ENCODE measurements at regions not wholly inside any gene's neighbourhood (a gene's known extent, or its start where the extent isn't known, plus 50 kb on each side); places are given as distances from the start of the nearest gene placed in this dataset.

DNA sequence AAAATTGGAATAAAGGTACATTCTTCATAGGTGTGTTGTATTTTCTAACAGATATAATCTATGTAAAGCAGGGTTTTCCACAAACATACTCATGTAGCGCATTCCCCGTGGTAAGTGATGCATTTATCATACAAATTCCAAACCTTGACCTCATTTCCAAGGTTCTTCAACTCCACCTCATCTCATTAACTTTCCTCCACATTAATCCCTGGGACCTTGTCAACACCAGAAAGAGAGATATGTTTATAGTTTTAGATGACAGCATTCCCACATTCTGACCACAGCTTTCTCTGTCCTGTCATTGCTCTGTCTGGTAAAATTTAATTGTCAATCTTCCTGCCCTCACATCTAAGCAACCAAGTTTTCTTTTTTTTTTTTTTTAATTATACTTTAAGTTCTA lies 415.1 kb downstream of the TMEM161B start:
- DNase-seq: no peak

DNA sequence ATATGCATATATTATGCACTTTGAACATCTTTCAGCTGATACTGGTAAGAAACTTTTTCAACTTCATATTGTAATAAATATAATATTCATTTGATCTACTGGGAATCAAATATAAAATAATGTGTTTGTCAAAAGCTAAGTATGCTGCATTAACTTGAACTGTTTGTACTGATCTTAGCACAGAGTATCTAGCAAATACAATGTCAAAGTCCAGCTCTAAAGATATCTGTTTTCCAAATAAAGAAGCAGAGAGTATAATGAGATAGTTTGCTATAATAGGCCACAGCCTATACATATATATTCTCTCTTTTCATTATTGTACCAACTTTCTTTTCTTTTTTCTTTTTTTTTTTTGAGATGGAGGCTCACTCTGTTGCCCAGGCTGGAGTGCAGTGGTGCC lies 417.0 kb downstream of the TMEM161B start:
- DNase-seq: no peak

DNA sequence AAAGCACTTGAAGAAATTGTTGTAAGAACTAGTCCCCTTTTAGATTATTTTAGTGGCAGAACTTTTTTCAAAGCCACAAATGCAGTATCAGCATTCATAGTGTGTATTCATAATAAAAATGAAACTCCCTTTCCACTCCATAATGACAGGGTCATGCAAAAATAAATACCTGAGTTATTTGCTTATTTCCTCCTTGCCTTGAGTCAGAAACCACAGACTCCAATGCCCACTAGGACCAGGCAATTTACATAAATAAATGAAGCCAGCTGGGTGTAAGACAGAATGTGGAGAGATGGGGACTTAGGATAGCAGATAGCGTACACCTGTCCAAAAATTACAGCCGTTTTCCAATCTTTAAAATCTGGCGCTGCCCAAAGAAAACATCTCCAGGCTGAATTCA lies 417.8 kb downstream of the TMEM161B start:
- DNase-seq: no peak

DNA sequence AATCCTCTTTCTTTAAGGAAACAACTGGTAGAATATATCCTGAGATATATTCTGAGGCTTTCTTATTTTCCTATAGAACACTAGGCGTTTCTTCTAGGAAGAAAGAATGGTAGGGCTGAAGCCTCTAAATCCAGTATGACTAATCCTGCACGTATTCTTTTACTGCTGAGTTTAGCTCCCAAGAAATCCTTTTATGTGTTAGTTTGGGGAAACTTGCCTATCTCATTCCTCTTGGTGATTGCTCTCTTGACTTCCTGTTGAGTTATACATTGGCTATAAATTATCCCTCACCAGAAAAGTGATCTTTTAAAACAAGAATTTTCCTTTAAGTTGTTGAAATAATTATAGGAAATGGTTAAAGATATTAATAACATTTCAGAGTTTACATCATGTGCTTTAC lies 422.9 kb downstream of the TMEM161B start:
- no peak for DNase-seq

DNA sequence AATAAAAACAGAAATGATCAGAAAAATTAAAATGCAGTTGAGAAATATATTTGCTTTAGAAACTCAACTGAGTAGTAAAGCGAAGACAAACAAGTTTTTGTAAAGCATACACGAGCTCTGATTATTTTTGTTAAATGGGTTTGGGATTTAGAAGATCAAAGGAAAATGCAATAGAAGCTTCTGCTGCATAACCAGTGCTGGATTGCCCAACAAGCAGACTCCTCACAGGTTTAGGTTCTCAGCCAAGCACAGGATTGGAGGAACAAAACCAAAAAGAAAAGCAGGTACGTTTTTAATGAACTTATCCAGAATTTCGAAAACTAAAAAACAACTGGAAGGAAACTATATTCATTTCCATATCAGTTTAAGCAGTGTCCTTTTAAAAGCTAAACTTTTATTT lies 423.8 kb downstream of the TMEM161B start:
- no peak for DNase-seq

DNA sequence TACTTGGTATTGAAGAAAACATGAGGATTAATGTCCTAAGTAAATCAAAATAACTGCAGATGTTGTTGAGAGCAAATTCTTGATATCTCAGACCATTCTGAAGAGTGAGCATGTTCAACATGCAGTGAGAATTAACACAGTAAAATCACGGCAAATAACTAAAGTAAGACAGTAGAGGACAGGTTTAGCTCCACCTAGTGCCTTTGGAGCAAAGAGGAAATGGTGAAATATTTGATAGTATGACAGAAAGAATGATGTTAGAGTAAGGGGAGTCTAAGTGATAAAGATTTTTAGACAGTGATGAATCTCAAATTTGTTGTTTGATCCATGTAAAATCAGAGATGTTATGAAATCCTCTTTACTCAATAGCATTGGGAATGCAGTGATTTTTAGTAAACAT lies 424.2 kb downstream of the TMEM161B start:
- no peak for DNase-seq

DNA sequence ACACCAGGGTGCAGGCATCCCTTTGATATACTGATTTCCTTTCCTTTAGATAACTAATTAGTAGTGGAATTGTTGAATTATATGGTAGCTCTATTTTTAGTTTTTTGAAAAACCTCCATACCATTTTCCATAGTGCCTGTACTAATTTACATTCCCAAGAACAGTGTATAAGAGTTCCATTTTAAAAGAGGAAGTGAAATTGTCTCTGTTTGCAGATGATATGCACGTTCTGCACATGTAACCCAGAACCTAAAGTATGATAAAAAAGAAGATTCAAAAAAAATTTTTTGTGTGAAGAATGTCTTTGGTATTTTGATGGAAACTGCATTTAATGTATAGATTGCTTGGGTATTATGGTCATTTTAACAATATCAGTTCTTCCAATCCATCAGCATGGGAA lies 424.0 kb upstream of the CCNH start:
- no peak for DNase-seq

DNA sequence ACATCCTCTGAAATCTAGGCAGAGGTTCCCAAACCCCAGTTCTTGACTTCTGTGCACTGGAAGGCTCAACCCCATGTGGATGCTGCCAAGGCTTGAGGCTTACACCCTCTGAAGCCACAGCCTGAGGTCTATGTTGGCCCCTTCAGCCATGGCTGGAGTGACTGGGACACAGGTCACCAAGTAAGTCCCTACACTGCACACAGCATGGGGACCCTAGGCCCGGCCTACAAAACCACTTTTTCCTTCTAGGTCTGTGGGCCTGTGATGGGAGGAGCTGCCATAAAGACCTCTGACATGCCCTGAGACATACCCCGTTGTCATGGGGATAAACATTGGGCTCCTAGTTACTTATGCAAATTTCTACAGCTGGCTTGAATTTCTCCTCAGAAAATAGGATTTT lies 418.8 kb upstream of the CCNH start:
- DNase-seq: no peak

DNA sequence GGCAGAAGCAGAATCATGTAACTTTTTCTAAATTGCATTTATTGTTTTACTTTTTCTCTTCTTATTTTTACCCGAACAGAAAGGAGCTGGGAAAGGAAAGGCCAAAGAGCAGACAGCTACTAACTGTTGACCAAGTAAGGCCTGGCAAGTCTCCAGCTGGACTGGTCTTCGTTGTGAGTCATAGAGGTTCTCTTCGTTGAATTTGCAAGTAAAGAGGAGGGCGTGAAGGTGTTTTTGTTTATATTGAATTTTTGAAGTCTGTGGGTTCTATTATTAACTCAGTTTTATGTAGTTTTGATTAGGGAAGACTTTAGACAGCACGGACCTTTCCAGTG lies 416.5 kb upstream of the CCNH start:
- DNase-seq: no peak

DNA sequence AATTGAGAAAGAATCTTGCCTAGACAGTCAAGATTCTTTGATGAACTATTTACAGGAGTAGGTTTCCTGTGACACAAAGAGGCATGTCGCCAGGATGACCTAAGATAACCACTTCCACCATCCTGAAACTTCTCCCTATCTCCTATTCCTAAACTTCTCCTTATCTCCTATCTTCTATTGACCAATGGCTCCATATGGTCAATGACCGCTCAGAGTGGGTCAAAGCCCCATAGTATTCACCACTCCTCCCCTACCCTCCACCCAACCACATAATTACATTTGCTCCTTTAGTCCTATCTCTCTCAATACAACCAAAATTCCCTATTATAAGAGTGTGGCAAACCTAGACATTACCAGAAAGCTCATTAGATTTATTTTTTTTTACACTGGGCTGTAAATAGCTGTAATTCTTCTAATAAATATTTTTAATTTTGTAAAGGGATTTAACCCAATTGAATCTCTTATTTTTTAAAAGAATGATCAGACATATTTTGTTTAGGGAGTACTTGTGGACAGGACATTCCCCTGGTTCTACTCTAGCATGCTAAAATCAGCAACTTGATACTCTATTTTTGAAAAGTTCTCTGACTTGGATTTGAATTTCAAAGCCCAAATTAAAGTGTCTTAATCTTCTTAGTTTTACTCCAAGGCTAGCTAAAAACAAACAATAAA lies 416.0 kb upstream of the CCNH start:
- no peak for DNase-seq

DNA sequence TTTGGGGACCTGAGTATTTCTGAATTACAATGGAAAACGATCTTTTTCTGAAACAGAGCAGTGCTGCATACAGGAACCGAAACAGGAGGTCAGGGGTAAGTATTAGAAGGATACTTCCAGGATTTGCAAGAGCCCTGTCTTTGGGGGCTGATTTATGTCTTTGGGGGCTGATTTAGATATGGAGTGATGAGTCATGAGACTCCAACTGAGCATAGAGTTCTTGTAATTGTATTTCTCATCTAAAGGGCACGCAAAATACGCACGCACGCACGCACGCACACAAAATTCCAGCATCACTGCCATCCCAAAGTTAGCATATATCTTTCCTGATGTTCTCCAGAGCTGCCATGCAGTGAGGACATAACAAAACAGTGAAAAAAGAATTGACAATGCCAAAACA lies 414.8 kb upstream of the CCNH start:
- DNase-seq: no peak

DNA sequence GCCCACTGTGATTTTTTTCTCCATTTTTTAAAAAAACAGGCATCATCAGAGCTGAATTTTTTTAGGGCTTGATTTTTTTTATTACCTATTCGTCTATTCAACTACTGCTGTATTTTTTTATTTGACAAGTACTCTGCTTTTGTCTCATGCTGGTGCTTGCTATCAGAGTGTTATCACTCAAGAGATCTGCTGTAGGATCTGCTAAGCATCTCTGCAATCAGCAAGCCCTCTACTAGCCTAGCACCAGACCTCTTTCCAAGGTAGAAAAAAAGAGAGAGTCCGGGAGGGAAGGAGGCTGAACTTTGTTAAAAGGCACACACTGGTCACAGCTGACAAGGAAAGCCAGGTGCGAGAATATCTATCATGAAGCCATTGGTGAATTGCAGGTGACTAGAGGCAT lies 413.8 kb upstream of the CCNH start:
- DNase-seq: no peak

DNA sequence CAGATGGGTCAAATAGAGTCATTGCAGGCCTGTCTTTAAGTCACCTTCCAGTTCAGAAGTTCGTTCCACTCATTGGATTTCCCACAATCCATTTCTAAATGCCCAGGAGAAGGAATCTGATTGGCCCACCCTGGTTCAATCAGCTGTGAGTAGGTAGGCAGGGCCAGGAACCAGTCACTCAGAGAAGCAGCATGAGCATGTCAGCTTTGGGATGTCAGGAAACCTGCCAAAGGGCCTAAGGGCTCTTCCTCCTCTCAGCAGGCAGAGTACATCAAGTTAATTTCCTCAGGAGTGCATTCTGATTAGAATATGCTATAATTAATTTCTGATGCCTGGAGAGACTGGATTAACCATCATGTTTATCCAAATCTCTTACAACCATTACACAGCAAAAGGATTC lies 412.9 kb upstream of the CCNH start:
- no peak for DNase-seq

DNA sequence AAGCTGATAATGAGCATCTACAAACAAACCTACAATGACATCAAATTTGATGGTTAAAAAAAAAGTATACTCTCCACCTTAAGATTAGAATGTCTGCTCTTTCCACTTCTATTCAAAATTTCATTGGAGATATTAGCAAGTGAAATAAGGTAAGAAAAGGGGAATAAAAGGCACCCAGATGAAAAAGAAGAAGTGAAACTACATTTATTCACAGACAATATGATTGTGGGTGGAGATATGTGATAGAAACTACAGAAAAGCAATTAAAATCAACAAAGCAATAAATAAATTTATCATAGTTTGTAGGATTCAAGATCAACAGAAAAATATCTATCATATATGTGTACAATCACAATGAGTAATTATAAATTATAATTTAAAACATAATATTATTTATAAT lies 395.1 kb upstream of the CCNH start:
- DNase-seq: no peak

DNA sequence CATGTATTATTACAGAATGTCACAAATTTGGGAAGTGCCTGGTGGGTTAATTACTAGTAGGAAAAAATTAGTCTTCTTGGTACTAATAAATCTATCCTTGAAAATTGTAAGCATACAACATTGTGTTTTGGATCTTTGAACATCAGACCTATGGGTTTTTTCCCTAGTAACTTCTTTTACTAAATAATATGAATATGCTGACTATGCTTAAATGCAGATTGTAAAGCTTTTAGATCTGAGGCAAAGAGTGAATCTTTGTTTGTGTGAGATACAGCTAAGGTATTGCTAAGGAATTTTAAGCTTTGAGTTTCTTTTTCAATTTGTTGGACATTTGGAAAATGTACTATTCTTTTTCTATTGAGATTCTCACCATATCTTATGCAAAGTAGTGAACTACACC lies 390.6 kb upstream of the CCNH start:
- DNase-seq: no peak

DNA sequence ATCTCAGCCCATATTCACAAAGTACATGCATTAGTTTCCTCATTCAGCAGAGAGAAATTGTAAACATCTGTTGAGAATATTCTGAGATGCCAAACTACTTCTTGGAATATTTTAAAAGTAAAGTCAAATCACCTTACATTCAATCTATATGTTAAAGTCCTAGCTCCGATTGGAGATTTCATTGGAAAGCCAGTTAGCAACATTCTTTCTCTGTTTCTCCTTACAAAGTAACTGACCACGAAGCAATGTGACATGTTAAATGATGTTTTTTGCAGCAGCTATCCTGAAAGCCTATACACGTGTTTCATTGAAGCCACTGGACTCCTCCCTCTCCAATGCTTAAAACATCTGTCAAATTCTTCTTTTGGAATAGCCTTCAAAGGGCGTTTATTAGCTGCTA lies 379.1 kb upstream of the CCNH start:
- DNase-seq: no peak

DNA sequence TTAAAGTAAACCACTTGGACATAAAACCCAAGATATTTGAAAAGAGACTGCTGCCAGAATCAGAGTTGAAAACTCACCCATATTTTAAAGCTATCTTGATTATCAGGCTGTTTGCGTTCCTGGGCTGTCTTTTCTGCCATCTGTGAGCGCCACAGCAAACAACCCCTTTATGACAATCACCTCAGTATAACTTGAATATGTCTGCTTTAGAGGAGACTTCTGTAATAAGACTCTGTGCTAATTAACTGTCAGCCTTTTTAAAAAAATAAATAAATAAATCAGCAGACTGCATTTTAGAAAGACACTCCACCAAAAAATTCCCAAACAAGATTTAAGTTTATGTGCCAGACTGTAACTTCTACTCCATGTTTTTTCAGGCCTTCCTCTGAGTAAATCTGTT lies 375.7 kb upstream of the CCNH start:
- DNase-seq: no peak

DNA sequence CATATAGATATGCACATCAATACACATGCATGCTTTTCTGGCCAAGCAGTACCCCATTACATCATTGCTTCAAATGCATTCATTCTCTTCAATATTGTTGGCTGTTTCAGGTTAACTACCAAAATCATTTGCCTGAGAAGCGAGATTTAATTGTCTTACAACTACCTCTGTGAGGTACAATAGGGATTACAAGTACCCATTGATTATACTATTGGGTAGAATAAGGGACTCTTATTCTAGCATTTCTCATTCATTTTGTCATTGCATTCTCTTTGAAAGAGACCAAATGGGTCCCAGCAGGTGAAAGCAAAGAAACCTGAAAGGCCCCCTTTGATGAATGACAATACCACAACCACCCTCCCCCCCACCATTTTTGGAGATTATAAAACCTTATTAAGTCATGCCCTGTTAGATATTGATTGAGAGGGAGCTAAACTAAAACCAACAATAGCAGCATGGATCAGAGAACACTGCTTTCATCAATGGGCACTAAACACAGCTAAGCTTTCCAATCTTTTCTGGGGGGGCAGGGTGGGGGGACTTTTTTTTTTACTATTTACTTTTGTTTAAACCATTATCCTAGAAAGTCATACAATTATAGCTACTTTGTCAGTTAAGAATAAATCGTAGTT lies 375.0 kb upstream of the CCNH start:
- DNase-seq: no peak

DNA sequence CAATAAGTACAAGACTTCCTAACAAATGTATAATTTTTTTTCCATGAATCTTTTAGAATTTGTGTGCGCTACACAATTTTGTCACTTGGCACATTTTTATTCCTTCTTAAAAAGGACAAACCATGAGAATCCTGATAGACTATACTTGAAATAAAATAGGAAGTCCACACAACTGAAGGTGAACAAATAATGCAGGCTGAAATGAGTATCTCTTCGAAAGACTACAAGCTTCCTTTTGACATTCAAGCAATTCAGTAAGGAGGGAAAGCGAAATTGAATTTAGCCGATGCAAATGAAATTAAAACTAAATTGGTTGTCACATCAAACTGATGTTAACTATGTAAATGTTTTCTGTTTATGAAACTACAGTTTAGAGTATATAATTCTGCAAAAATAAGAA lies 374.4 kb upstream of the CCNH start:
- no peak for DNase-seq

DNA sequence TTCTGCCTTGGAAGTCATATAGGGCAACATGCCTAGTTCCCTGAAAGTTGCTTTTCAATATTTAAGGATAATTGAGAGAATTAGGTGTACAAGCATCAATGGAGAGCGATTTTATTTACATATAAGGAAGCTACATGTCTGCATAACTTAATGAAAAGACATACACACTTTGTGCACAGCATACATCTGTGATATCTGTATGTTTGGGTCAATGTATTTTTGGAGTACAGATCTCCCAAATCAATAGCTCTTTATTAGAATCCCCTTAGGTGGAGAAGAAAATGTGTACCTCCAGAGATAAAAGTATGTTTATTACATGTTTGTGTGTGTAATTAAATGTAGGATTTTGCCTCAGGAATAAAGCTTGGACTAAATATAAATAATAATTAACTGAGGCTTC lies 373.7 kb upstream of the CCNH start:
- DNase-seq: no peak

DNA sequence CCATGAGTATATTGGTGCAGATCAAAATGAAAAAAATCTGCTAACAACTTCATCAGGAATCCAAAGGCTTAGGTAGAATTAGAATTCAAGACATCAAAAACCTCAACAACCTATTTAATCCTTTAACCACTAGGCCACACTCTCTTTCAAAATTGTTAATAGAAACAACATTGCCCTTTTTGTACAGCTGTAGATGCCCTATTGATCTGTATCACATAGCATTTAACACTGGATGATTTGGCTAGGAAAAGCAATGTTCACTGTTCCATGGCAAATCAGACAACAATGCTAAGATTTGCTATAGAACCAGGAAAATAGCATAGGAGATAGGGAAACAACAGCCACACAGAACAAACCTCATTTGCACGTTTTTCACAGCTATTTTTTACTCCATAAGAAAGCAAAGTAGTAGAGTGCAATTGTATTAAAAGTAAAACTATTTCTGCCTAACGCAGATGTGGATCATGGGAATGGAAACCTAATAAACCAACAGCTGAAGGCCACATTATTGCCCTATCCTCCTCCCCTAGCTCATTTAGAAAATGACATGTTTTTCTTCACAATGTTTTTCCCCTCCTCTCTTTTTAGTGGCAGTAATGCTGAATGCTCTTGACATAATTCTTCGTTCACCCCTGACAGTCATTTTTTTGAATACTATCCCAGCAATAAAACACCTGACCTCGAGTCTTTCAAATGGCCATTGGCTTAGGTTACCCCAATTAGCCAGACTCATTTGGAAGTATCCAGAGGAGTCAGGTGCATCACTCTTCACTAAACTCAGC lies 373.0 kb upstream of the CCNH start:
- DNase-seq: no peak

DNA sequence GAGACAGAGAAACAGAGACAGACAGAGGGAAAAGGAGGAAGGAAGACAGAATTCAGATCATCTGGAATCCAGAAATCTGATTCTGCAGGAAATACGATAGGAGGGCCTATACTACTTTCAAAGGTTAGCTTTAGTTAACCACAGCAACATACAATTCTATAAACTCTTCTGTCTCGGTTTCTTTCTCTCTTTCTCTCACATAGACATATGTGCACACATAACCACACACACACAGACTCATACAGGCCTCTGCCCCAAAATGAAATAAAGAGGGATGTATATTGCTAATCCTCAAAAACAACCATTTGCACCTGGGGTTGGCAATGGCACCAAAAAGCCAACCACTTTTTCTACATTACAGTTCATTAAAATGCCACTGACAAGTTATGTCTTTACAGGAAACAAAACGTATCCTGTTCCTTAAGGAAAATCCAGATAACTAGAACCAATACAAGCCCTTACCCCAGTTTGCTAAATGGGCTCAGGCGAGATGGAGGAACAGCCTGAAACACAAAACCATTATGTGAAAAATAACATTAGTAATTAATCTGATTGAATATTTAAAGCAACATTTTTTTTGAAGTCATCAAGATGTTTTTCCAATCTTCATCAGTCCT lies 372.3 kb upstream of the CCNH start:
- no peak for DNase-seq

DNA sequence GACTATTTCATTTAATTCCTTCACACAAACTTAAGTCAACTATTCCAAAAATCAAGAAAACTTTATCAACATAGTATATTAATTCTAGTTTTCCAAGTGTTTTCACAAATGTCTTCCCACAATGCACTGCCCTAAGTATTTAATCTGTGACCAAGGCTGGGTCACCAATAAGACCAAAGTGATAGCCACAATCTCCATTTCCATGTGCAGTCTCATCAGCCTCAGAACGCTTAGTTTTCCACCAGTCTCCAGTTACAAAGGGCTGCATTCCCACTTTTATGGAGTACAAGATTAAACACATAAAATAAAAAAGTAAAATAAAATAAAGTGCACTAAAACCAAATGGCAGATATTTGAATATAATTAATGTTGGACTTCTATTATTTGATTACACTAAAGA lies 371.6 kb upstream of the CCNH start:
- DNase-seq: no peak

DNA sequence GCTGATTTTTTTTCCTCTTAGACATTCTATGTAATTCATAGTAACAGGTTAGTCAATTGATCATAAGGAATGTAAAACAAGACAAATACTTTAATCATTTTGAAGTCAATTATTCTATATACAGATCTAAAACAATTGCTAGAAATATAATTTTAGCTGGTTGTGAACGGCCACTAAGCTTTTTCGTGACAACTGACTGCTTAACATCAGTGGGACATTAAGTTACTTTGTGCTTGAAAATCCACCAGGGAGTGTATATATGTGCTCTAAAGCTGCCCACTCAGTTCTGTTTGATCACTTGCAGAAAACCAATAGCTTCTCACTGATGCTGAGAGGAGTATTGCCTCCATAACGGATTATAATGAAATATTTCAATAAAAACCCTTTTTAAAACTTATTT lies 370.2 kb upstream of the CCNH start:
- DNase-seq: no peak

Measured in NK-92 treated with Interleukin-12 subunit alpha and Interleukin-12 subunit beta, amount 100 ng/mL, for 24 hours (cell line).